Lower lobe of right lung (tissue), 2 donors: ENCODE measurements at regions not wholly inside any gene's neighbourhood (a gene's known extent, or its start where the extent isn't known, plus 50 kb on each side); places are given as distances from the start of the nearest gene placed in this dataset.

ENCODE experiments used
- ATAC-seq, 2 donors: fragments of 200-7000 bp; cut with Tn5 transposase; one replicate each; pipeline ENCODE4 v1.9.1; 2020 to 2022; ENCODE audit warnings: mild to moderate bottlenecking in 2 of 2, moderate library complexity in 2 of 2
- DNase-seq: peaks from one replicate; pipeline ENCODE4 v3.0.0-alpha.2; 2020
- H3K27ac ChIP-seq: fragments of 200-600 bp; one replicate; pipeline ENCODE4 v1.8.0; 2022
- H3K27me3 ChIP-seq: fragments of 200-600 bp; one replicate; pipeline ENCODE4 v1.8.0; 2022; ENCODE audit warnings: low read depth
- H3K36me3 ChIP-seq: fragments of 200-600 bp; one replicate; pipeline ENCODE4 v1.8.0; 2022; ENCODE audit warnings: mild to moderate bottlenecking
- H3K4me1 ChIP-seq: fragments of 200-600 bp; one replicate; pipeline ENCODE4 v1.8.0; 2022
- H3K4me3 ChIP-seq: fragments of 200-600 bp; one replicate; pipeline ENCODE4 v1.8.0; 2022; ENCODE audit warnings: mild to moderate bottlenecking
- H3K9me3 ChIP-seq: fragments of 200-600 bp; one replicate; pipeline ENCODE4 v1.8.0; 2022
- CTCF ChIP-seq: fragments of 200-600 bp; IDR thresholded peaks from one replicate; pipeline ENCODE4 v1.8.0; 2022; ENCODE audit warnings: antibody characterized with exemption, mild to moderate bottlenecking
- intact Hi-C: fragments of 100-400 bp; cut with DNase I; formaldehyde crosslinking; loops from one replicate; pipeline ENCODE4 v1.11.0; 2022
- donor health status: DM: no; HTN: yes; CAD: no; lungs with severe emphysema.

- no peak for DNase-seq
- Histone ChIP-seq H3K36me3 (peaks cover 61% of the 10 kb centered on the region), H3K9me3 (no peaks in the 10 kb centered on the region), H3K27me3 (no peaks in the 10 kb centered on the region), H3K27ac (no peak overlapping the region), H3K4me1 (peaks cover 12% of the 10 kb centered on the region), H3K4me3 (no peak overlapping the region)
- TF ChIP-seq CTCF: no peak
- intact Hi-C loops: no loop called here
- no peak for ATAC-seq
Measured at GRCh38 chr3:127033171-127033570, 50.3 kb downstream of the PLXNA1 start.

- intact Hi-C loops: no loop called here
- no peak for ATAC-seq
- H3K36me3 ChIP-seq: peaks cover 58% of the 10 kb centered on the region
Measured at GRCh38 chr3:127033786-127034185, 50.9 kb downstream of the PLXNA1 start.

GRCh38 chr3:127034195-127034989 is 51.5 kb downstream of the PLXNA1 start:
- Histone ChIP-seq H3K4me3 (no peak overlapping the region), H3K9me3 (no peaks in the 10 kb centered on the region), H3K27me3 (no peaks in the 10 kb centered on the region), H3K36me3 (peaks cover 52% of the 10 kb centered on the region), H3K27ac (no peak overlapping the region), H3K4me1 (peaks cover 12% of the 10 kb centered on the region)
- intact Hi-C loops: no loop called here
- peak; percentile 45 for DNase-seq
- no peak for TF ChIP-seq CTCF
- no peak for ATAC-seq

More at GRCh38 chr3:127033786-127034185, 50.9 kb downstream of the PLXNA1 start:
- Histone ChIP-seq H3K4me1 (peaks cover 12% of the 10 kb centered on the region), H3K27me3 (no peaks in the 10 kb centered on the region), H3K9me3 (no peaks in the 10 kb centered on the region), H3K27ac (no peak overlapping the region), H3K4me3 (no peak overlapping the region)
- peak; percentile 38 for DNase-seq
- no peak for TF ChIP-seq CTCF

- Histone ChIP-seq H3K4me3 (no peak overlapping the region), H3K27ac (no peak overlapping the region), H3K4me1 (peaks cover 12% of the 10 kb centered on the region), H3K27me3 (no peaks in the 10 kb centered on the region), H3K9me3 (no peaks in the 10 kb centered on the region), H3K36me3 (peaks cover 45% of the 10 kb centered on the region)
- intact Hi-C loops: no loop called here
- DNase-seq (peak; percentile 43), ATAC-seq (no peak)
- no peak for TF ChIP-seq CTCF
Measured at GRCh38 chr3:127034990-127035652, 52.2 kb downstream of the PLXNA1 start.

GRCh38 chr3:127035677-127036076 is 52.8 kb downstream of the PLXNA1 start:
- no peak overlapping the region for H3K4me3 ChIP-seq
- intact Hi-C loops: no loop called here
- peaks cover 39% of the 10 kb centered on the region for H3K36me3 ChIP-seq
- no peak overlapping the region for H3K27ac ChIP-seq
- H3K4me1 ChIP-seq: peaks cover 12% of the 10 kb centered on the region
- peak; percentile 71 to 77 for ATAC-seq
- peak; percentile 81 for DNase-seq
- H3K9me3 ChIP-seq: no peaks in the 10 kb centered on the region
- TF ChIP-seq CTCF: no peak
- H3K27me3 ChIP-seq: no peaks in the 10 kb centered on the region
